Gastrocnemius medialis (tissue), 4 donors: ENCODE measurements at regions not wholly inside any gene's neighbourhood (a gene's known extent, or its start where the extent isn't known, plus 50 kb on each side); places are given as distances from the start of the nearest gene placed in this dataset.

Experiments
- CTCF ChIP-seq, 5 experiments: fragments of 450-650 bp in 3 of 5; fragments of 200-600 bp in 2 of 5; sonication (generic) in 2 of 5; IDR thresholded peaks in 4 of 5; conservative IDR thresholded peaks in 1 of 5; 1 replicate in 4 of 5; 2 replicates in 1 of 5; pipeline ENCODE4 v1.5.1; 2016 to 2019; ENCODE audit warnings: antibody characterized with exemption in 5 of 5, mild to moderate bottlenecking in 3 of 5, moderate library complexity in 3 of 5
- POLR2A ChIP-seq, 2 donors: fragments of 450-650 bp; IDR thresholded peaks; one replicate each; pipeline ENCODE4 v1.6.1; 2017; ENCODE audit warnings: antibody characterized with exemption in 2 of 2, mild to moderate bottlenecking in 2 of 2, moderate library complexity in 2 of 2

- TF ChIP-seq CTCF (IDR thresholded peaks at IDR 0.05 in 4 of 5, conservative IDR thresholded peaks at IDR 0.05 in 1 of 5) (no peak), POLR2A (IDR thresholded peaks at IDR 0.05) (no peak)
These were observed 1421.3 kb downstream of the OLFM4 start for GRCh38 chr13:54449922-54450321.
